ENCODE measurements at regions not wholly inside any gene's neighbourhood (a gene's known extent, or its start where the extent isn't known, plus 50 kb on each side); places are given as distances from the start of the nearest gene placed in this dataset.
"Not testable (repeated sequence)": the region's sequence is repeated elsewhere in the genome, so short reads cannot be mapped to it uniquely, and the experiment has no call there.

GRCh38 chrX:89034679-89035078, 287.7 kb downstream of the CPXCR1 start:
- no peak for DNase-seq

- no peak for DNase-seq
Measured at GRCh38 chrX:89053223-89053622, 306.2 kb downstream of the CPXCR1 start.

GRCh38 chrX:89099587-89099986, 352.6 kb downstream of the CPXCR1 start:
- not testable (repeated sequence) for DNase-seq

- DNase-seq = no peak
Measured at GRCh38 chrX:89124985-89125384, 378.0 kb downstream of the CPXCR1 start.

Measured in islet precursor cell (in vitro differentiated cells).